Neuronal stem cell (in vitro differentiated cells): ENCODE measurements at regions not wholly inside any gene's neighbourhood (a gene's known extent, or its start where the extent isn't known, plus 50 kb on each side); places are given as distances from the start of the nearest gene placed in this dataset.

Experiments
- DNase-seq: peaks from one replicate; pipeline ENCODE4 v3.0.0-alpha.2; 2013; ENCODE audit warnings: low spot score
- H2AFZ ChIP-seq: one replicate; pipeline ENCODE4 v1.6.1; 2013; ENCODE audit warnings: mild to moderate bottlenecking, low read length, inconsistent platforms
- H2AK5ac ChIP-seq: 2 replicates; pipeline ENCODE4 v1.6.1; 2013; ENCODE audit warnings: low read depth, mild to moderate bottlenecking, inconsistent platforms, low read length, moderate library complexity, mixed read lengths
- H2BK120ac ChIP-seq: 2 replicates; pipeline ENCODE4 v1.6.1; 2013; ENCODE audit warnings: low read depth, mild to moderate bottlenecking, inconsistent platforms, low read length, moderate library complexity, mixed read lengths
- H2BK12ac ChIP-seq: one replicate; pipeline ENCODE4 v1.6.1; 2013; ENCODE audit warnings: low read length, inconsistent platforms
- H2BK15ac ChIP-seq: 2 replicates; pipeline ENCODE4 v1.6.1; 2013; ENCODE audit warnings: mild to moderate bottlenecking, low read length, inconsistent platforms, mixed read lengths
- H2BK5ac ChIP-seq: one replicate; pipeline ENCODE4 v1.6.1; 2013; ENCODE audit warnings: inconsistent platforms, mild to moderate bottlenecking, low read length, moderate library complexity
- H3K14ac ChIP-seq: one replicate; pipeline ENCODE4 v1.6.1; 2013; ENCODE audit warnings: low read length, inconsistent platforms
- H3K18ac ChIP-seq: 2 replicates; pipeline ENCODE4 v1.6.1; 2013; ENCODE audit warnings: low read length, inconsistent platforms
- H3K23ac ChIP-seq: 2 replicates; pipeline ENCODE4 v1.6.1; 2013; ENCODE audit warnings: low read depth, mild to moderate bottlenecking, mixed read lengths, low read length, inconsistent platforms; ENCODE audit not compliant: poor library complexity
- H3K27ac ChIP-seq: replicated peaks from 3 replicates; pipeline ENCODE4 v1.5.1; 2013; ENCODE audit warnings: low read length, inconsistent platforms
- H3K27me3 ChIP-seq, 3 experiments: 2 replicates each; pipeline ENCODE4 v1.6.1; 2013; ENCODE audit warnings: low read length in 3 of 3, mild to moderate bottlenecking in 2 of 3, inconsistent platforms in 1 of 3, low read depth in 1 of 3, mixed read lengths in 1 of 3, moderate library complexity in 1 of 3; ENCODE audit not compliant: control insufficient read depth in 3 of 3, insufficient read depth in 3 of 3
- H3K36me3 ChIP-seq, 2 donors: replicated peaks in 1 of 2; 2 replicates each; pipeline ENCODE4 v1.6.1; 2013; ENCODE audit warnings: low read length in 2 of 2; ENCODE audit not compliant: control insufficient read depth in 2 of 2, insufficient read depth in 2 of 2
- H3K4ac ChIP-seq: 2 replicates; pipeline ENCODE4 v1.6.1; 2013; ENCODE audit warnings: inconsistent platforms, mild to moderate bottlenecking, low read length, moderate library complexity
- H3K4me1 ChIP-seq, 2 donors: 1 replicate in 1 of 2; 2 replicates in 1 of 2; pipeline ENCODE4 v1.6.1; 2013; ENCODE audit warnings: low read length in 2 of 2, low read depth in 1 of 2; ENCODE audit not compliant: control insufficient read depth in 2 of 2, insufficient read depth in 1 of 2
- H3K4me2 ChIP-seq: one replicate; pipeline ENCODE4 v1.6.1; 2013; ENCODE audit warnings: mild to moderate bottlenecking, low read length, inconsistent platforms; ENCODE audit not compliant: insufficient read depth, poor library complexity, severe bottlenecking
- H3K4me3 ChIP-seq, 2 donors: 2 replicates each; pipeline ENCODE4 v1.5.1; 2013; ENCODE audit warnings: low read length in 2 of 2, mild to moderate bottlenecking in 2 of 2, inconsistent platforms in 1 of 2, moderate library complexity in 1 of 2
- H3K79me1 ChIP-seq: one replicate; pipeline ENCODE4 v1.6.1; 2013; ENCODE audit warnings: low read depth, mild to moderate bottlenecking, inconsistent platforms, low read length, moderate library complexity
- H3K9ac ChIP-seq: one replicate; pipeline ENCODE4 v1.6.1; 2013; ENCODE audit warnings: mild to moderate bottlenecking, low read depth, low read length, inconsistent platforms; ENCODE audit not compliant: poor library complexity
- H3K9me3 ChIP-seq, 2 donors: replicated peaks in 1 of 2; 2 replicates each; pipeline versions ENCODE3 to v1.6.1; 2013; ENCODE audit warnings: low read length in 2 of 2, mild to moderate bottlenecking in 2 of 2, inconsistent platforms in 1 of 2, low read depth in 1 of 2, mixed read lengths in 1 of 2, moderate library complexity in 1 of 2; ENCODE audit not compliant: control insufficient read depth in 2 of 2, insufficient read depth in 1 of 2
- H4K8ac ChIP-seq: one replicate; pipeline ENCODE4 v1.6.1; 2013; ENCODE audit warnings: low read depth, mild to moderate bottlenecking, inconsistent platforms, low read length, moderate library complexity
- H4K91ac ChIP-seq: one replicate; pipeline ENCODE4 v1.6.1; 2013; ENCODE audit warnings: low read length, low read depth, mild to moderate bottlenecking, inconsistent platforms; ENCODE audit not compliant: poor library complexity
- WGBS, 2 donors: extraction: QIAGEN DNeasy Blood & Tissue Kit; methylation state at CpG; one replicate each; pipeline ENCODE4 v1.1.7; 2013; ENCODE audit warnings: missing lambda C conversion rate in 2 of 2, mixed read lengths in 1 of 2; ENCODE audit not compliant: insufficient read length in 2 of 2, insufficient replicate concordance in 1 of 2; ENCODE audit errors: extremely low coverage in 2 of 2; 5-methylcytosine and 5-hydroxymethylcytosine counted together

DNA sequence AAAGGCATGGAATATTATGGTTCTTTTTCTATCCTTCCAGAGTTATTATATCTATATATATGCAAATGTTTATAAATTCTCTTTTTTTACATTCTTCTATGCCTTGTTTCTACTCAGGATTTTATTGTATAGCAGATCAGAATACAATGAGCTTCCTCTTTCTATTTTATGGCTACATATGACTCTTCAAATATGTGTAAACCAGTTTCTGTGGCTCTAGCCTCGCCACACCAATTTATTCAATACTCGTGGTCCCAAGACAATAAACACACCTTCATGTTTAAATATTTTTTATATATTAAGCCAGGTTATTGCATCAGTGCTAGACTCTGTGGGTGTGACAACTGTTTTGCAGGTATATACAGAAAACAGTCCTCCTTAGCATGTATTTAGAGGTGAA lies 237.5 kb upstream of the MKLN1 start:
- Histone ChIP-seq H2BK12ac (no peak overlapping the region), H3K18ac (no peak overlapping the region), H2BK15ac (no peak overlapping the region), H3K36me3 (no peaks in the 10 kb centered on the region), H3K27me3 (no peaks in the 10 kb centered on the region), H2BK120ac (no peak overlapping the region), H3K9me3 (peaks cover 0 to 2% of the 10 kb centered on the region in 2 donors), H3K4me1 (peaks cover 0 to 2% of the 10 kb centered on the region in 2 donors), H3K27ac (no peak overlapping the region), H3K9ac (no peak overlapping the region), H3K23ac (no peak overlapping the region), H3K79me1 (no peaks in the 10 kb centered on the region), H4K8ac (no peak overlapping the region), H3K4me3 (no peak overlapping the region), H2AFZ (no peak overlapping the region), H3K14ac (no peak overlapping the region), H2BK5ac (no peak overlapping the region), H3K4me2 (no peak overlapping the region), H2AK5ac (no peak overlapping the region), H4K91ac (no peak overlapping the region), H3K4ac (no peak overlapping the region)
- DNase-seq: no peak
- no CpG with 5 or more reads among the region's 2 CpGs for WGBS, 2 donors

GRCh38 chr7:131090886-131091692 lies 236.6 kb upstream of the MKLN1 start:
- Histone ChIP-seq H3K4ac (no peak overlapping the region), H2BK15ac (no peak overlapping the region), H2BK120ac (no peak overlapping the region), H2BK5ac (no peak overlapping the region), H4K91ac (no peak overlapping the region), H2AK5ac (no peak overlapping the region), H3K4me2 (no peak overlapping the region), H2BK12ac (no peak overlapping the region), H2AFZ (no peak overlapping the region), H3K9me3 (peaks cover 0 to 2% of the 10 kb centered on the region in 2 donors), H3K9ac (no peak overlapping the region), H4K8ac (no peak overlapping the region), H3K23ac (no peak overlapping the region), H3K27me3 (no peaks in the 10 kb centered on the region), H3K79me1 (no peaks in the 10 kb centered on the region), H3K36me3 (no peaks in the 10 kb centered on the region), H3K18ac (no peak overlapping the region), H3K27ac (no peak overlapping the region), H3K14ac (no peak overlapping the region), H3K4me3 (no peak overlapping the region), H3K4me1 (peaks cover 0 to 2% of the 10 kb centered on the region in 2 donors)
- no peak for DNase-seq
- no CpG with 5 or more reads among the region's 7 CpGs for WGBS, 2 donors

DNA sequence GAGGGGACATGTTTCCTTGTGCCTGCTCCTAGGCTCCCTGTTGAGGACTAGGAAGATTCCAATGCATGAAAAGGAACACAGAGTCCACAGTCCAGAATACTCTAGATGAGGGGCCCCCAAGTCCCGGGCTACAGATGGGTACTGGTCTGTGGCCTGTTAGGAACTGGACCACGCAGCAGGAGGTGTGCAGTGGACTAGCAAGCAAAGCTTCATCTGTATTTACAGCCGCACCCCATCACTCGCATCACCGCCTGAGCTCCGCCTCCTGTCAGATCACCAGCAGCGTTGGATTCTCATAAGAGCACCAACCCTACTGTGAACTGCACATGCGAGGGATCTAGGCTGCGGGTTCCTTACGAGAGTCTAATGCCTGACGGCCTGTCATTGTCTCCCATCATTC lies 233.0 kb upstream of the MKLN1 start:
- DNase-seq: no peak
- Histone ChIP-seq H3K4me3 (no peak overlapping the region), H3K4me2 (no peak overlapping the region), H2AFZ (no peak overlapping the region), H3K4me1 (no peaks in the 10 kb centered on the region), H3K36me3 (no peaks in the 10 kb centered on the region), H2AK5ac (no peak overlapping the region), H3K27me3 (no peaks in the 10 kb centered on the region), H3K18ac (no peak overlapping the region), H2BK120ac (no peak overlapping the region), H2BK15ac (no peak overlapping the region), H3K4ac (no peak overlapping the region), H3K9ac (no peak overlapping the region), H4K91ac (no peak overlapping the region), H3K14ac (no peak overlapping the region), H2BK5ac (no peak overlapping the region), H3K79me1 (no peaks in the 10 kb centered on the region), H4K8ac (no peak overlapping the region), H3K9me3 (no peaks in the 10 kb centered on the region), H2BK12ac (no peak overlapping the region), H3K23ac (no peak overlapping the region), H3K27ac (no peak overlapping the region)
- no CpG with 5 or more reads among the region's 11 CpGs for WGBS, 2 donors

- Histone ChIP-seq H3K36me3 (no peaks in the 10 kb centered on the region), H3K27me3 (no peaks in the 10 kb centered on the region), H3K9ac (no peak overlapping the region), H3K4ac (no peak overlapping the region), H2BK120ac (no peak overlapping the region), H3K27ac (no peak overlapping the region), H3K18ac (no peak overlapping the region), H4K8ac (no peak overlapping the region), H3K4me2 (no peak overlapping the region), H3K23ac (no peak overlapping the region), H3K79me1 (no peaks in the 10 kb centered on the region), H3K14ac (no peak overlapping the region), H2AK5ac (no peak overlapping the region), H2AFZ (no peak overlapping the region), H2BK12ac (no peak overlapping the region), H3K9me3 (no peaks in the 10 kb centered on the region), H4K91ac (no peak overlapping the region), H2BK5ac (no peak overlapping the region), H3K4me1 (no peaks in the 10 kb centered on the region), H2BK15ac (no peak overlapping the region), H3K4me3 (no peak overlapping the region)
- no CpG with 5 or more reads among the region's 7 CpGs for WGBS, 2 donors
- DNase-seq: no peak
Measured at GRCh38 chr7:131095346-131095745, 232.3 kb upstream of the MKLN1 start.
